Astrocyte of the hippocampus (primary cell): ENCODE measurements at regions not wholly inside any gene's neighbourhood (a gene's known extent, or its start where the extent isn't known, plus 50 kb on each side); places are given as distances from the start of the nearest gene placed in this dataset.
A peak's percentile ranks its signal among the peaks of the same experiment; 100 is the strongest.

Experiments used
- DNase-seq: peaks from one replicate; pipeline ENCODE4 v3.0.0; 2011; ENCODE audit warnings: low read depth, low spot score

GRCh38 chr3:177563792-177564191 is 366.5 kb upstream of the TBL1XR1 start:
- no peak for DNase-seq

GRCh38 chr3:177565981-177566380 is 368.7 kb upstream of the TBL1XR1 start:
- no peak for DNase-seq

- peak; percentile 16 for DNase-seq
These were observed 370.6 kb upstream of the TBL1XR1 start for GRCh38 chr3:177567833-177568232.

GRCh38 chr3:177569193-177569592 is 371.9 kb upstream of the TBL1XR1 start:
- DNase-seq = no peak

GRCh38 chr3:177569875-177570657 is 372.8 kb upstream of the TBL1XR1 start:
- DNase-seq = no peak

- DNase-seq = no peak
These were observed 374.1 kb upstream of the TBL1XR1 start for GRCh38 chr3:177571271-177571943.

GRCh38 chr3:177571944-177572315 is 374.6 kb upstream of the TBL1XR1 start:
- DNase-seq = no peak

GRCh38 chr3:177574222-177574856 is 377.1 kb upstream of the TBL1XR1 start:
- peak; percentile 67 for DNase-seq

- DNase-seq = no peak
These were observed 379.5 kb upstream of the TBL1XR1 start for GRCh38 chr3:177576746-177577145.

GRCh38 chr3:177578488-177578887 is 381.2 kb upstream of the TBL1XR1 start:
- DNase-seq = no peak

- DNase-seq = no peak
These were observed 382.1 kb upstream of the TBL1XR1 start for GRCh38 chr3:177579419-177579818.

GRCh38 chr3:177580437-177580836 is 383.2 kb upstream of the TBL1XR1 start:
- DNase-seq = no peak

GRCh38 chr3:177585271-177585670 is 388.0 kb upstream of the TBL1XR1 start:
- no peak for DNase-seq

- peak; percentile 58 for DNase-seq
These were observed 391.9 kb upstream of the TBL1XR1 start for GRCh38 chr3:177589041-177589650.

- DNase-seq = peak; percentile 82
These were observed 392.7 kb upstream of the TBL1XR1 start for GRCh38 chr3:177589911-177590381.

GRCh38 chr3:177590826-177591225 is 393.5 kb upstream of the TBL1XR1 start:
- no peak for DNase-seq

- DNase-seq = no peak
These were observed 394.1 kb upstream of the TBL1XR1 start for GRCh38 chr3:177591379-177591778.

- DNase-seq = no peak
These were observed 396.8 kb upstream of the TBL1XR1 start for GRCh38 chr3:177594096-177594495.

- DNase-seq = no peak
These were observed 398.4 kb upstream of the TBL1XR1 start for GRCh38 chr3:177595530-177596188.

- DNase-seq = peak; percentile 71
These were observed 399.1 kb upstream of the TBL1XR1 start for GRCh38 chr3:177596248-177596815.

- peak; percentile 53 for DNase-seq
These were observed 399.6 kb upstream of the TBL1XR1 start for GRCh38 chr3:177596816-177597271.
